GM21390 (cell line): ENCODE measurements at regions not wholly inside any gene's neighbourhood (a gene's known extent, or its start where the extent isn't known, plus 50 kb on each side); places are given as distances from the start of the nearest gene placed in this dataset.
"Not testable (repeated sequence)": the region's sequence is repeated elsewhere in the genome, so short reads cannot be mapped to it uniquely, and the experiment has no call there.

Source experiments
- ATAC-seq: cut with Tn5 transposase; IDR thresholded peaks from one replicate; pipeline ENCODE4 v1.9.1; 2021; ENCODE audit not compliant: unreplicated experiment

DNA sequence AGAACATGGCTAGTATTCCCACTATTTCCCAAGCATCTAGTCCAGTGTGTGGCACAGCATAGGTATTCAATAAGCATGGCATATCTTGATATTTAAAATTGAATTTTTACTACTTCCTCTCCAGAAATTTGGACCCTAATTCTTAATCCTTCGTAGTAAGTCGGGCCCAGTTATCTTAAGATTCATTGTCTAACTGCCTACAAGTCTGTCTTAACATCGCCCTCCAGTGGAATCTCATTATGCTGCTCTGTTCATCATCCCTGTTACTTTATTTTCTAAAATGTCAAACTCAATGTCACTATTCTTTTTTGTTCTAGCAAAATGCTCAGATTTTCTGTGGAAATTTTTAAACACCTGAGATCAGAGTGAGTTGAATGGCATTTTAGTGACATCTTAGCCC, 606.2 kb downstream of the KLHL13 start:
- no peak for ATAC-seq

DNA sequence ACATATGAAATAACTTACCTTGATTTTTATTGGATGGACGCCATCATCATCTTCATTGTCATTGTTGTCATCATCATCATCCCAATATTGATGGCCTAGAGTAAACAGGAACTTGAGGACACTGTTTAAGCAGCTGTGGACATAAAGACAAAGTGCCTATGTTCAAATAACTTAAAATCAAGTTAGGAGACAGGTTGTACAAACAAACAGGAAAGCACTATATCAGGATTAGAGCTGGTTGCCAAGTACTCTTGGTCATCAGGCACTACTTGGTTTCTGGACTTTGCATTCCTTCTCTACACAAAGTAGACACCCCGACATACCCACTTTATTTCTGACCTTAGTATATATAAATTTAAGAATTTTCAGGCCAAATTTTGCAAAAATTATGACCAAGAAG, 608.6 kb downstream of the KLHL13 start:
- no peak for ATAC-seq

DNA sequence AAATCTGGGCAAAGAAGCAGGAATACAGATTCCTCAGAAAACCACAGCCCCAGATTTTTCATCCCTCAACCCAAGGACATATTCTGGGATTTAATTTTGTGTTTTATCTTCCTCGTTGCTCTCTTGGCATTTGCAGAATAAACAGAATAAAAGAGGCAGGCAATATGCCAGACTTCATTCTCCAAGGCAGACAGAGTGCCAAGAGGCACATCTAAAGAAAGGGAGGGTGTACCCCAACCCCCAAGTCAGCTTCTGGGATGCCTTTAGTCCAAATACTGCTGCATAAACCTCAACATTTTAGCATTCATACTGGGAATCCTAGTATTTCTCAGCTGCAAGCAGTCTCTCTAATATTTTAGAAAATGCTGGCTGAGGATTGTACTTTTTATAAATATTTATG, 629.2 kb downstream of the KLHL13 start:
- no peak for ATAC-seq

DNA sequence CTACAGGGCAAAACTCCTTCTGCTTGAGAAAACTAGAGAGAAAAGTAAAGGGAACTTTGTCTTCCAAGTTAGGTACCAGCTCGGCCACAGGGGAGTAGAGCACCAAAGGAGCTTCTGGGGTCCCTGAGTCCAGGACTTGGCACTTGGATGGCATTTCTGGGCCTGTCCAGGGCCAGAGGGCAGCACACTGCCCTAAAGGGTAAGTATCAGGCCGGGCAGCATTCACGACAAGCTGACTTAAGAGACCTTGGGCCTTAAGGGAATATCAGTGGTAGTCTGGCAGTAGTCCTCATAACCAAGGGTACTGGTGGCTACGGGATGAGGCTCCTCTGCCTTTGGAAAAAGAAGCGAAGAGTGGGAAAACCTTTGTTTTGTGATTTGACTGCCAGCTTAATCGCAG, 632.7 kb downstream of the KLHL13 start:
- no peak for ATAC-seq

DNA sequence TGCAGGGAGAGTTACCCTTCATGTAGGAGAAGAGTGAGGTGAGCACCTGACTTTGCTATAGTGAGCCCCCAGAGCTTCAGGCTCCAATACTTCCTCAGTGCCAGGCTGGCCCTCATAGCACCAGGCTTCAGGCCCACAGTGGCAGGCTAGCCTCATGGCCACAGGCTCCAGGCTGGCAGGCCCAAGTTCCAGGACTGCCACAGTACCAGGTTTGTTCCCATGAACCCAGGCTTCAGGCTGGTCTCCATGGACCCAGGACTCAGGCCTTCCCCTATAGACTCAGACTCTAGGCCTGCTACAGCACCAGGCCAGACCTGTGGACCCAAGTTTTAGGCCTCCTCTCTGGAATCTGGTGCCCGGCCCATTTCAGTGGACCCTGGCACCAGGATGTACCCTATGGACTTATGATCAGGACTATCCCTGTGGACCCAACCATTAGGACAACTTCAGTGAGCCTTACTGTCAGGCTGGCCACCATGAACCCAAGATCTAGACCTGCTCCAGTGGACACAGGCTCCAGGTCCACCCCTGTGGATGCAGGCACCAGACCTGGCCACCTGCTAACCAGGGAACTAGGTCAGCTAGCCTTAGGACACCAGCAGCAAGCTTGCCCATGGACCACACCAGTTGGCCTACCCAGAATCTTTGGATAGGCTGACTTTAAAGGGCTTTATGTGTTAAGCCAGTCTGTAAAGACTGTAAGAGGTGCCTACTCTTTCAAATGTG, 658.2 kb downstream of the KLHL13 start:
- ATAC-seq: no peak

DNA sequence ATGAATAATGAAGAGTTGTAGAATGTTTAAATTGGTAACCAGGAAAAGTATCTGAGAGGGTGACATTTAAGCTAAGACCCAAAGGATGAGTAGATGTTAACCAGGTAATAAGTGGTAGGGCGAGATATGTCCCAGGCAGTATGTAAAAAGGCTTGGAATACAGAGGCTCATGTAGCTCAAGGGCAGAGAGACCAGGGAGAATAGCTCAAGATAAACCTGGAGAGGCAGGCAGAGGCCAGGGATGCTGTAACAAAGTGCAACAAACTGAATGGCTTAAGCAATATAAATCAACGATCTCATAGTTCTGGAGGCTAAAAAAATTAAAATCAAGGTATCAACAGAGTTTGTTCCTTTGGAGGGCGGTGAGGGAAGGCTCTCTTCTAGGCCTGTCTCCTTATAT, 660.8 kb downstream of the KLHL13 start:
- no peak for ATAC-seq

DNA sequence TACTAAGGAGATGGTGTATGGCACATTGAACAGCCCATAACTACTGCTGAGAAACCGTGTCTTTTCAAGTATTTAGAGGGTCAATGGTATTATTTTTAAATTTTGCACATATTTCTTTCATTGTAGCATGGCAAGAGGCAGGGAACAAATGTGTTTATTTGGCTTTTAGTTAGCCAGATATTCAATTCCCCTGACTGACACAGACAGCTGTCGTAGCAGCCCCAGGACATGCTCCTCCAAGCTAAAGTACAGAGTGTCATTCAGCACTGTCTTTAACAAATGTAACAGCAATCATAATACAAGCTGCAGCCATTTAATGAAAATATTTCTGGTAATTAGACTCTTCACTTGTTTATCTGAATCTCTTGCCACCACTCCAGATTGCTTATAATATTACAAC, 687.1 kb downstream of the KLHL13 start:
- ATAC-seq: no peak

DNA sequence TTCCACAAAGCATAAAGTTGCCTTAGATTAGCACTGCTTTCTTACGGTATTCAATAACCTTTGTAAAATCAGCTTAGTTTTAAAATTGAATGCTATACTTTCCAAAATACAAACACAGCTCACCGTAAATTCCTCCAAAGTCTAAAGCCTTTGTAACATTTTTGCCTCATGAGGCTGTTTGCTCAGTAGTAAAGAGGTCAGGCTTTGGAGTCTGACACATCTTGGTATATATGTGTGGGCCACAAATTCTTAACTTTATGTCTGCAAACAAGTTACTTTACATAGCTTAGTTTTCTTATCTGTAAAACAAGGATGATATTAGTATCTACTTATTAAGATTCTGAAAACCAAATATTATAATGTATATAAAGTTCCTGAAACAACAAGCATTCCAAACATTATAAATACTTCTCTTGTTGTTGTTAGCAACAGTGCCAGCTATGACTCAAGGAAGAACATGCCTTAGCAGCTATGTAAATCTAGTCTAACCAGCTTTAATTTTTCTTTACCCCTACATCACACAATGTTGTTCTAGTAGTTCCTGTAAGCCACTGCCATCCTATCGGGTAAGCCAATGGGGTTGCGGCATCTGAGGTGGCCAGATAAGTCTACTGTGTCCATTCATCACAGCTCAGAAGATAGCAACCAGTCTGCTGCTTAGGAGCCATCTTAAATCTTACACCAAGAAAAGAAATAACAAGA, 709.0 kb downstream of the KLHL13 start:
- ATAC-seq: no peak

DNA sequence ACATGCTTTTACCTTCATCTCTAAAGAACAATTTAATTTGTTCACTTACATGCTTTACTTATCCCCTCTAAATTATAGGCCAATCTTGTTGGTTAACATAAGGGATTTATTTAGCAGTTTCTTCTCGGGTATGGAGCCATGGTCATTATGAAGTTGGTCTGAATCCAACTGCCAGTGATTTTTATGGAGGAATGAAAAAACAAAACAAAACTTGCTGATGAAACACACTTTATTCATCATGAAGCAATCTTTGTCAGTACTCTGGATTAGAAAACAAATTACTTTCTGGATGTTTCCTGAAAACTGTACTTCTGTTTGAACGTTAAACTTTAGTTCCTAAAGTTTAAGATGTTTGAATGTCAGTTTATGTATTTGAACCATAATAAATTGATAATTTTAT, 715.8 kb downstream of the KLHL13 start:
- ATAC-seq: no peak

DNA sequence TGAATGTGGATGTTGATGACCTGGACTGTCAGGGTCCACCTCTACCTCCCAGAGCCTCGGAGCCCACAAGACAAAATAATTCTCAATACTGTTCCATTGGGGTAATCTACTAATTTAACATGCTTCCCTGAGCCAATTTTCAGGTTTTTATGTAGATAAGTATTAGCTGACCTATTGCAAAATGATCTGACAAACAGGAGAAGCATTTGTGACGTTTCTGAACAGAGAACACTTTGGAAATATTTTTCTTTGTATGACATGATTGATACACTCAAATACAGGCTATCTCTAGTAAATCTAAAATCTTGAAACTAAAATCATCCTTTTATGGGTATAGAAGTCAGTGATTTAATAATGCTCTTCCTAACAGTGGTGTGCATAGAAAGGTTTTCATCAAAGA, 716.6 kb downstream of the KLHL13 start:
- no peak for ATAC-seq

DNA sequence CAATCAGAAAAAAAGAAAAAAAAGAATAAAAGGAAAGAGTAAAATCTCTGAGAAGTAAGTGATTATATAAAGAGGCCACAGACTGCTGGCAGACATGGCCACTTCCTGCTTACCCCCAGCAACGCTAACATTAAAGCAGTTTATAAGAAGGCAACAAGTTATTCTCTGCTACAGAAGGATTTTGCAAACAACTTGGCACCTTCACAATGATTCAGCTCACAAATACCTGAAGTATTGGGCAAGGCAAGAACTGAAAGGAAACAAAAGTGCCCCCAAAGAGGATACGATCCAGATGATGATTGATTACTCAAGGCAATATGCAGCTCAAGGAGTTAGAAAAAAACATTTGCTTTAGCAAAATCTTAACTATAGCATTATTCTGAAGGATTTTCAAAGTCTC, 718.8 kb downstream of the KLHL13 start:
- no peak for ATAC-seq

DNA sequence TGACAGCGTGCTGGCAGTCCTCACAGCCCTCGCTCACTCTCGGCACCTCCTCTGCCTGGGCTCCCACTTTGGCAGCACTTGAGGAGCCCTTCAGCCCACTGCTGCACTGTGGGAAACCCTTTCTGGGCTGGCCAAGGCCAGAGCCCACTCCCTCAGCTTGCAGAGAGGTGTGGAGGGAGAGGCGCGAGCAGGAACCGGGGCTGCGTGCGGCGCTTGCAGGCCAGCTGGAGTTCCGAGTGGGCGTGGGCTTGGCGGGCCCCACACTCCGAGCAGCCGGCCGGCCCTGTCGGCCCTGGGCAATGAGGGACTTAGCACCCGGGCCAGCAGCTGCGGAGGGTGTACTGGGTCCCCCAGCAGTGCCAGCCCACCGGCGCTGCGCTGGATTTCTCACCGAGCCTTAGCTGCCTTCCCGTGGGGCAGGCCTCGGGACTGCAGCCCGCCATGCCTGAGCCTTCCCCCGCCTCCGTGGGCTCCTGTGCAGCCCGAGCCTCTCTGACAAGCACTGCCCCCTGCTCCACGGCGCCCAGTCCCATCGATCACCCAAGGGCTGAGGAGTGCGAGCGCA, 722.0 kb downstream of the KLHL13 start:
- not testable (repeated sequence) for ATAC-seq

DNA sequence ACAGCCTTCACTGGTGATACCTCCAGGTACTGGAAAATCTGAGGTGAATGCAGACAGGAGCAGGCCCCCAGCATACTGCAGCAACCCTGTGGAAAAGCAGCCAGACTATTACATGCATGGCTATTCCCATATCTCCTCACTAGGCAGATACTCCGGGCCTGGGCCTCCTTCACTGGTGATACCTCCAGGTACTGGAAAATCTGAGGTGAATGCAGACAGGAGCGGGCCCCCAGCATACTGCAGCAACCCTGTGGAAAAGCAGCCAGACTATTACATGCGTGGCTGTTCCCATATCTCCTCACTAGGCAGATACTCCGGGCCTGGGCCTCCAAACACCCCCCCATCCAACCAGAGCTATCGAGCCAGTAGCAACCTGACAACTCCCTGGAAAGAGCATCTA, 724.2 kb downstream of the KLHL13 start:
- not testable (repeated sequence) for ATAC-seq

DNA sequence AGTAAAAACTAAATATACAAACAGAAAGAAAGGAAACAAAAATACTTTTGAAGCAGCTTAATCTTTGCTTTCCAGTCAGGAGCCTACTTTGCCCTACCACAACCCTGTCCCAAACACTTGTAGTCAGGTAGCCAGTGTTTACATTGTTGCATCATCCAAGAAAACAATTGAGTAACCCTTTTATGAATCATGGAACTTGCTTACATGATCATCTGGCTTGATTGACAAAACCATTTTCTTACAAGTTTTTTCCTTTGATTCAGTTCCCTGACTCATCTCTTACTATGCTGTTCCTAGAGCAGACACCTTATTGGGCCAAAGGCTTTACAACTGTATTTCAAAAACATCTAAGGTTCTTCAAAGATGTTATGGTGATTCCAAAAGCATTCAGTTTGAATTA, 740.1 kb downstream of the KLHL13 start:
- ATAC-seq: no peak

DNA sequence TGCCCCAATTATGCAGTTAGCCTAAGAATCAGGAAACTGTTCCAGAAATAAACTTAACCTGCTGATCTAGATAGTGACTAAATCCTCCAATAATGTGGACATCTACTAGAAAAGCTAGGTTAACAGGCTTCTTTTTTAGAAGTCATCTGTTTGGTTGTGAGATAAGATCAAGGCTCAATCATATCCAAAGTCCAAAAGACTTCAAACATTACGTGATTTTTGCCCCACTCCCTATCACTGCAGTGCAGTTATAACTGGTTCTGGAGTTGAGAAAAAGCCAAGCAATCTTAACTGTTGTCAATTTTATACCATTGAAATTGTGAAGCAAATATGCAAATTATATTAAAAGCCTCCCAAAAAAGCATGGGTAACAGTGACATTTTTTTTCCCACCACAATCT, 781.4 kb downstream of the KLHL13 start:
- no peak for ATAC-seq

DNA sequence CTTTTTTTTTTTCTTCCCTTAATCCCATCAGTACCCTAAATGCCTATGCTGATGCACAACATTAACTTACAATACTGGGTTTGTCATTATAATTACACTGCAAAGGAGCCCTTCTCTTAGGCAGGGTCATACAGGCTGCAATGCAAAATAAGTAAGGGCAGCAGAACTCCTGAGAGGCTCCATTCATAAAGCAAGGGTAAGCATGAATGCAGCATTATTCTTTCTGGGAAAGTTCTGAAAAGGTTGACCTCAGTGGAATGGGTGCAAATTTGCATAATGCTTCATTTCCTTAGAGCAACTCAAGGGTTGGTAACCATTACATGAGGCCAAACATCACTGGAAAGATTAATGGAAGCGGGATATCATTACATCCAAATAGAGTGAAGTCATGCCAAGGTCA, 789.2 kb downstream of the KLHL13 start:
- ATAC-seq: no peak

DNA sequence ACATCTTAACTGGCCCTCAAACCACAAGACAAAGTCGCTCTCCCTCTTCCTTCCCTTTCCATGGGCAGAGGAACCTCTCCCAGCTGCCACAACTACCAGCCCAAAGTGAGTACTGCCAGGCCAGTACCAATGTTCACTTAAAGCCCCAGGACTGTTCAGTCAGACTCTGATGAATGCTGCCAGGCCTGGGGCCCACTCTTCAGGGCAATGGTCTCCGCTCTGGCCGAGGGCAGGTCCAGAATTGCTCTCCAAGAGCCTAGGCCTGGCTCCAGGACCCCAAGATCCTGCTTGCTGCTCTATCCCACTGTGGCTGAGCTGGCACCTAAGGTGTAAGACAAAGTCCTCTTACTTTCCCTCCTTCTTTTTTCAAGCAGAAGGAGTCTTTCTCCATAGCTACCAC, 790.9 kb downstream of the KLHL13 start:
- ATAC-seq: no peak

DNA sequence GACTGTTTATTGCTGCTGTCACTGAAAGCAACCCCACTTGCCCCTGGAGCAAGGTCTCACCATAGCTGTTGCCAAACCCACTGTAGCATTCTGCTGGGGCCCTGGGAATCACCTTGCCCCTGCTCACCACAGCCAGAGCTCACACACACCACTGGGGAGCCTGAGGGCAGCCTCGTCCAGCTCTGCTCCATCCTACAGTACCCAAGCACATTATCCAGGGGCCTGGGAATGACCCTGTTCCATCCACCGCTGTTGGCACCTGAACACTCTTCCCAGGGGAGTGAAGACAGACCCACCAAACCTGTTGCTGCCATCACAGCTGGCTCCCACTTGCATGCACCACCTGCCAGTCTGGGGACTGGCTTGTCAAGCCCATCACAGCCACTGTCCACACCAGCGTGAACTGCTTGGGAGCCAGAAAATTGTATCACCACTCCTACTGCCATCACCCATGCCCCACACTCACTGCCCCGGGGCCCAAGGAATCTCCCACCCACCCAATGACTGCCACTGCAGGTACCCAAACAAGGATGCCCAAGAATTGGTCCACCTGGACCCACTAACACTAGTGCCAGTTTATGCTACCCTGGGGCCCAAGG, 811.3 kb downstream of the KLHL13 start:
- ATAC-seq: no peak

DNA sequence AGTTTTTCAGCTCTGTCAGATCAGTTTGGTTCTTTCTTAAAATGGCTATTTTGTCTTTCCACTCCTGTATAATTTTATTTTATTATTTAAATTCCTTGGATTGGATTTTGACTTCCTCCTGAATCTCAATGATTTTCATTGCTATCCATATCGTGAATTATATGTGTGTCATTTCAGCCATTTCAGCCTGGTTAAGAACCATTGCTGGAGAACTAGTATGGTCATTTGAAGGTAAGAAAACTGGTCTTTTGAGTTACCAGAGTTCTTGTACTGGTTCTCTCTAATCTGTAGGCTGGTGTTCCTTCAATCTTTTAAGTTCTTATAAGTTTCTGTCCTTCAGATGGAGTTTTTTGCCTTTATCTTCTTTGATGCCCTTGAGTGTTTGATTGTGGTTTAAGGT, 815.5 kb downstream of the KLHL13 start:
- ATAC-seq: no peak

DNA sequence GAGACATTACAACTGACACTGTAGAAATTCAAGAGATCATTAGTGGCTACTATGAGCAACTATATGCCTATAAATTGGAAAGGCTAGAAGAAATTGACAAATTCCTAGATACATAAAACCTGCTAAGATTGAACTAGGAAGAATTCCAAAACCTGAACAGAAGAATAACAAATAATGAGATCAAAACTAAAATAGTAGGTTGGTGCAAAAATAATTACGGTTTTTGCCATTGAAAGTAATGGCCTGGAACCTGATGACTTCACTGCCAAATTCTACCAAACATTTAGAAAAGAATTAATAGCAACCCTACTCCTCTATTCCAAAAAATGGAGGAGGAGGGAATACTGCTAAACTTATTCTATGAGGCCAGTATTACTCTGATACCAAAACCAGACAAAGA, 824.9 kb downstream of the KLHL13 start:
- ATAC-seq: no peak

DNA sequence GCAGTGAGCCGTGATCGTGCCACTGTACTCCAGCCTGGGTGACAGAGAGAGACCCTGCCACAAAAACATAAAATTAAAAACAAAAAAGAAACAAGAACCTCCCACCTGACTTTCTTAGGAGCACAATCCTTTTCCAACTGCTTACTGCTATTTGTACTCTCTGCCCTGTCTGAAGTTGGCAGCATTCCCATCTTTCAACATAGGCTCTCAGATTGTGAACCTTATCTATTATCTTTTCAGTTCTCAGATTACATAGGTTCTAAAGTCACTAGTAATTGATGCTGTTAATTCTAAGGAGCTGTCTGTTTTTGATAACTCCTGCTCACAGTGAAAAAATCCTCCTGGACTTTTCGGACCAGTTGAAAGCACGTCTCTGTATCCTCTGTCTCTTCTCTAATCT, 812.2 kb upstream of the CT83 start:
- ATAC-seq: no peak
